ENCODE measurements at regions not wholly inside any gene's neighbourhood (a gene's known extent, or its start where the extent isn't known, plus 50 kb on each side); places are given as distances from the start of the nearest gene placed in this dataset.

DNA sequence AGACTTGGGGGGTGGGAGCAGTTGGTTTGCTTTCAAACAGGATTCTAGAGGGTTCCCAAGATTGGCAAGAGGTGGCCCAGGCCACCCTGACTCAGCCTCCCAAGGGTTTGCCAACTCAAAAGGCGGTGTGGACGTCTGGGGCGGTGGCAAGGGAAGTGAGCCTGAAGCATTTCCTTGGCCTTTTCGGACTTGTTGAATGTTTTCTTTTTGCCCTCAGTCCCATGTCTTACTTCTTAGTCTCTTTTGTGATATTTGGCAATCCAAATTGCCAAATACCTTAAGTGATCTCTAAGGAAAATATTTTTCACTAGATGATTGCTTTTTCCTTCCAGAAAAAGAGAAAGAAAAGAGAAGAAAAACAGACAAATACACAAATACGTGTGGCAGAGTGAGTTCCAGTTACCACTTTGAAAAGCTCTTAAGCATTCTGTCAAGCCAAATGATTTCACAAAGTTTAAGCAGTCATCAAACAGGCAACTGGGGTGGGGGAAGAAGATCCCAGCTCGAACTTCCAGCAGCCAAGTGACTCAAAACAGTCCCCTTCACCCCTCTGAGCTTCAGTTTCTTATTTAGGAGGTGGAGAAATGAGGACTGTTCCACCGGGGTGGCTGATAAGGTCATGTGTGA is 374.6 kb upstream of the USP24 start:
- H3K9ac ChIP-seq (ENCODE audit: insufficient read length), result no peak overlapping the region
- no peak for DNase-seq (ENCODE audit: low read depth, low spot score)

DNA sequence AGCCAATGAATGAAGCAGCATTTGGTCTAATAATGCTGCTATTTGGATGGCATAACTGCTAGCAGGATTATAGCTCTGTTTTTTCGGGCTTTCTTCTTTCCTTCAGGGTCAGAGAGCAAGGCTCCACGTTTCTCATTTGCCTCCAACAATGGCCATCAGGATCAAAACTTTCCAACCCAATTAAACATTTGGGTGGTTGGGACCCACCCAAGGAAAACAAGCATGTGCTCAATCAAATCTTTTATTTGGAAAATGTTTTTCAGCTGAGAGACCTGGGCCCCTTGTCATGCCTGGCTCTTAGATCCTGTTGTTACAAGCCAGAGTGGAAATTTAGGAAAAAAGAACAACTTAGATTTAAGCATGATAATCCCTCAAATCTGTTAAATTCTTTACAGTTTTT is 373.1 kb upstream of the USP24 start:
- Histone ChIP-seq H3K9ac (ENCODE audit: insufficient read length) (no peak overlapping the region), H3K9me3 (ENCODE audit: low read depth, low read length) (no peaks in the 10 kb centered on the region), H3K27ac (no peak overlapping the region), H3K4me3 (no peak overlapping the region), H3K36me3 (ENCODE audit: insufficient read depth, low read length) (no peaks in the 10 kb centered on the region)
- TF ChIP-seq POLR2AphosphoS5 (IDR thresholded peaks at IDR 0.05; ENCODE audit: borderline replicate concordance, low read depth, low read length) (no peak), EZH2 (IDR thresholded peaks at IDR 0.05) (no peak), FOXP2 (optimal IDR thresholded peaks at IDR 0.05; ENCODE audit: control extremely low read depth, extremely low read length, insufficient read depth) (no peak)
- DNase-seq (ENCODE audit: low read depth, low spot score), result no peak

More for the DNA sequence above, 374.6 kb upstream of the USP24 start:
- no peaks in the 10 kb centered on the region for H3K9me3 ChIP-seq (ENCODE audit: low read depth, low read length)
- H3K36me3 ChIP-seq (ENCODE audit: insufficient read depth, low read length), result no peaks in the 10 kb centered on the region
- no peak overlapping the region for H3K27ac ChIP-seq
- H3K4me3 ChIP-seq, result no peak overlapping the region
- TF ChIP-seq POLR2AphosphoS5 (IDR thresholded peaks at IDR 0.05; ENCODE audit: borderline replicate concordance, low read depth, low read length), result no peak

- Histone ChIP-seq H3K27ac (no peak overlapping the region), H3K4me3 (no peak overlapping the region), H3K36me3 (ENCODE audit: insufficient read depth, low read length) (no peaks in the 10 kb centered on the region), H3K9me3 (ENCODE audit: low read depth, low read length) (no peaks in the 10 kb centered on the region), H3K9ac (ENCODE audit: insufficient read length) (no peak overlapping the region)
- TF ChIP-seq FOXP2 (optimal IDR thresholded peaks at IDR 0.05; ENCODE audit: control extremely low read depth, extremely low read length, insufficient read depth) (no peak), POLR2AphosphoS5 (IDR thresholded peaks at IDR 0.05; ENCODE audit: borderline replicate concordance, low read depth, low read length) (no peak), EZH2 (IDR thresholded peaks at IDR 0.05) (no peak)
- no peak for DNase-seq (ENCODE audit: low read depth, low spot score)
Observed at GRCh38 chr1:55586771-55587170, 371.6 kb upstream of the USP24 start.

GRCh38 chr1:55585402-55585792 is 370.2 kb upstream of the USP24 start:
- no peak overlapping the region for H3K4me3 ChIP-seq
- TF ChIP-seq FOXP2 (optimal IDR thresholded peaks at IDR 0.05; ENCODE audit: control extremely low read depth, extremely low read length, insufficient read depth) (no peak), EZH2 (IDR thresholded peaks at IDR 0.05) (no peak), POLR2AphosphoS5 (IDR thresholded peaks at IDR 0.05; ENCODE audit: borderline replicate concordance, low read depth, low read length) (no peak)
- no peak overlapping the region for H3K9ac ChIP-seq (ENCODE audit: insufficient read length)
- no peak for DNase-seq (ENCODE audit: low read depth, low spot score)
- H3K9me3 ChIP-seq (ENCODE audit: low read depth, low read length), result no peaks in the 10 kb centered on the region
- no peaks in the 10 kb centered on the region for H3K36me3 ChIP-seq (ENCODE audit: insufficient read depth, low read length)
- H3K27ac ChIP-seq, result no peak overlapping the region

DNA sequence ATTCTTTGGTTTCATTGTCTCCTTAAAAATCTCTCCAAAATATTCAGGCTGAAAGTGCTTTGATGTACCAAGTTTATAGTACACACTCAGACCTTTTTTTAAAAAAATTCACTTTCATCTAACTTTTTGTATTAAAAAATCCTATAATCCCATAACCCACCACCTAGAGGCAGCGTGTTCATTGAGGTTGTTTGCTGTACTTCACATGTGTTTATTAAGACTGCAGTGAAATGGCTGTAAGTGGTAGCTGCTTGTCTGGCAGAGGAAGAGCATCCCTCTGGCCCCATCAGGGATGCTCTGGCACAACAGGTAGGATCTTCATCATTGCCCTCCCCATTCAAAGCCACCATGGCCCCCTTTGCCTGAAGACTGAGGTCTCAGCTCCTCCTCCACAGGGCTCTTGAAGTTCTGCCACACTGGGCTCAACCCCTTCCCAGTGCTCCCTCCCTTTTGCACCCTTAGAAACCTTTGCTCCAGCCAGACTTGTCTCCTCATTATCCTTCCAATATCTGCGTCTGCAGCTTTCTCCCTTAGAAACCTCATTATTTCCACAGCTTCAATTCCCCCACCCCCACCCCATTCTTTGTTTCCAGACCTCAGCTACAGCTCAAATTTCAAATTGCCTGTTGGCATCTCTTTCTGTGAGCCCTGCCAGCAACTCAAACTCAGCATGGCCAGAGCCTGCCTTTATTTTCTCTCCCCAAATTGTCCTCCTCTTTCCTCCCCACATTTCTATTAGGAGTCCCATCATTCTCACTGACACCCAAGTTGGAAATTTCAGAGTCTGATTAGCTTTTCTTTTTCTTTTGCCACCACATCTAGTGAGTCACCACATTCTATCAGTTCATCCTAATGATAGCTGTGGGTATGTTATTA is 369.6 kb upstream of the USP24 start:
- Histone ChIP-seq H3K27ac (no peak overlapping the region), H3K9me3 (ENCODE audit: low read depth, low read length) (no peaks in the 10 kb centered on the region), H3K4me3 (no peak overlapping the region), H3K36me3 (ENCODE audit: insufficient read depth, low read length) (no peaks in the 10 kb centered on the region), H3K9ac (ENCODE audit: insufficient read length) (no peak overlapping the region)
- DNase-seq (ENCODE audit: low read depth, low spot score), result no peak
- TF ChIP-seq POLR2AphosphoS5 (IDR thresholded peaks at IDR 0.05; ENCODE audit: borderline replicate concordance, low read depth, low read length) (no peak), EZH2 (IDR thresholded peaks at IDR 0.05) (no peak), FOXP2 (optimal IDR thresholded peaks at IDR 0.05; ENCODE audit: control extremely low read depth, extremely low read length, insufficient read depth) (no peak)

DNA sequence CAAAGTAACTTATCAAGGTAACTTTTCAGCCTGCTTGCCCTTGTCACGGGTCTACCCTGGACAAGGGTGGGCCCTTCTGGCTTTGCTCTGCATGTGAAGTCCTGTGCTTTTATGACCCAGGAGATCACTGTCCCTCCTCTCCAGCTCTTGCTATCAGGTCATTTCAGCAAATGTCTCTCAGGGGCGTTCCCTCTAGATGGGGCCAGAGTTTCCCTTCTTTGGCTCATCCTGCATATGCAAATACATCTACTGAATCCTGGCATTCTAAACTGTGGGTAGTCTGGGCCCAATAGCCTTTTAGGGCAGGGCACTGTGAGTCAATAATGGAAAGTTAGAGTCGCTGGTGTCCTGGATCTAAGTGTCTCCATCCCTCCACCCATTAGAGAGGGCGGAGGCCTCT is 366.9 kb upstream of the USP24 start:
- H3K4me3 ChIP-seq, result no peak overlapping the region
- no peaks in the 10 kb centered on the region for H3K36me3 ChIP-seq (ENCODE audit: insufficient read depth, low read length)
- no peaks in the 10 kb centered on the region for H3K9me3 ChIP-seq (ENCODE audit: low read depth, low read length)
- no peak overlapping the region for H3K9ac ChIP-seq (ENCODE audit: insufficient read length)
- H3K27ac ChIP-seq, result no peak overlapping the region
- DNase-seq (ENCODE audit: low read depth, low spot score), result no peak
- TF ChIP-seq FOXP2 (optimal IDR thresholded peaks at IDR 0.05; ENCODE audit: control extremely low read depth, extremely low read length, insufficient read depth), result no peak
- no peak for TF ChIP-seq EZH2 (IDR thresholded peaks at IDR 0.05)
- TF ChIP-seq POLR2AphosphoS5 (IDR thresholded peaks at IDR 0.05; ENCODE audit: borderline replicate concordance, low read depth, low read length), result no peak

- Histone ChIP-seq H3K36me3 (ENCODE audit: insufficient read depth, low read length) (no peaks in the 10 kb centered on the region), H3K4me3 (no peak overlapping the region), H3K9ac (ENCODE audit: insufficient read length) (no peak overlapping the region), H3K27ac (no peak overlapping the region), H3K9me3 (ENCODE audit: low read depth, low read length) (no peaks in the 10 kb centered on the region)
- TF ChIP-seq EZH2 (IDR thresholded peaks at IDR 0.05) (no peak), POLR2AphosphoS5 (IDR thresholded peaks at IDR 0.05; ENCODE audit: borderline replicate concordance, low read depth, low read length) (no peak), FOXP2 (optimal IDR thresholded peaks at IDR 0.05; ENCODE audit: control extremely low read depth, extremely low read length, insufficient read depth) (no peak)
- DNase-seq (ENCODE audit: low read depth, low spot score), result no peak
Observed at GRCh38 chr1:55580845-55581332, 365.7 kb upstream of the USP24 start.

GRCh38 chr1:55579332-55580001 is 364.3 kb upstream of the USP24 start:
- Histone ChIP-seq H3K9ac (ENCODE audit: insufficient read length) (no peak overlapping the region), H3K27ac (no peak overlapping the region), H3K36me3 (ENCODE audit: insufficient read depth, low read length) (no peaks in the 10 kb centered on the region), H3K9me3 (ENCODE audit: low read depth, low read length) (no peaks in the 10 kb centered on the region), H3K4me3 (no peak overlapping the region)
- no peak for TF ChIP-seq POLR2AphosphoS5 (IDR thresholded peaks at IDR 0.05; ENCODE audit: borderline replicate concordance, low read depth, low read length)
- no peak for TF ChIP-seq EZH2 (IDR thresholded peaks at IDR 0.05)
- no peak for TF ChIP-seq FOXP2 (optimal IDR thresholded peaks at IDR 0.05; ENCODE audit: control extremely low read depth, extremely low read length, insufficient read depth)
- no peak for DNase-seq (ENCODE audit: low read depth, low spot score)
